HG03342 (cell line): ENCODE measurements at regions not wholly inside any gene's neighbourhood (a gene's known extent, or its start where the extent isn't known, plus 50 kb on each side); places are given as distances from the start of the nearest gene placed in this dataset.
"Not testable (repeated sequence)": the region's sequence is repeated elsewhere in the genome, so short reads cannot be mapped to it uniquely, and the experiment has no call there.

Experiments used
- ATAC-seq: cut with Tn5 transposase; IDR thresholded peaks from one replicate; pipeline ENCODE4 v1.9.1; 2021; ENCODE audit warnings: mild to moderate bottlenecking, moderate library complexity; ENCODE audit not compliant: unreplicated experiment

GRCh38 chr13:76630629-76631230 is 255.5 kb downstream of the KCTD12 start:
- ATAC-seq, result no peak

- no peak for ATAC-seq
These were observed 263.7 kb downstream of the KCTD12 start for GRCh38 chr13:76622315-76623040.

- ATAC-seq, result no peak
These were observed 264.5 kb downstream of the KCTD12 start for GRCh38 chr13:76621705-76622104.

GRCh38 chr13:76620036-76620435 is 266.2 kb downstream of the KCTD12 start:
- ATAC-seq, result no peak

GRCh38 chr13:76619631-76620030 is 266.6 kb downstream of the KCTD12 start:
- no peak for ATAC-seq

- ATAC-seq, result no peak
These were observed 275.3 kb downstream of the KCTD12 start for GRCh38 chr13:76610819-76611415.

GRCh38 chr13:76609643-76610042 is 276.6 kb downstream of the KCTD12 start:
- ATAC-seq, result no peak

GRCh38 chr13:76607866-76608265 is 278.3 kb downstream of the KCTD12 start:
- ATAC-seq, result no peak

GRCh38 chr13:76600081-76600480 is 286.1 kb downstream of the KCTD12 start:
- ATAC-seq, result no peak

GRCh38 chr13:76597868-76598267 is 288.3 kb downstream of the KCTD12 start:
- ATAC-seq, result no peak

GRCh38 chr13:76596216-76596615 is 290.0 kb downstream of the KCTD12 start:
- no peak for ATAC-seq

- ATAC-seq, result no peak
These were observed 291.8 kb downstream of the KCTD12 start for GRCh38 chr13:76594435-76594834.

GRCh38 chr13:76586842-76587241 is 299.4 kb downstream of the KCTD12 start:
- no peak for ATAC-seq

- no peak for ATAC-seq
These were observed 306.5 kb downstream of the KCTD12 start for GRCh38 chr13:76579701-76580100.

- not testable (repeated sequence) for ATAC-seq
These were observed 310.6 kb downstream of the KCTD12 start for GRCh38 chr13:76575634-76576033.

- no peak for ATAC-seq
These were observed 315.7 kb downstream of the KCTD12 start for GRCh38 chr13:76570510-76570971.

- ATAC-seq, result no peak
These were observed 329.6 kb downstream of the KCTD12 start for GRCh38 chr13:76556627-76557026.

- no peak for ATAC-seq
These were observed 333.4 kb downstream of the KCTD12 start for GRCh38 chr13:76552807-76553206.

GRCh38 chr13:76552041-76552772 is 334.0 kb downstream of the KCTD12 start:
- no peak for ATAC-seq

- ATAC-seq, result no peak
These were observed 344.0 kb downstream of the KCTD12 start for GRCh38 chr13:76542176-76542575.

GRCh38 chr13:76538004-76538403 is 348.2 kb downstream of the KCTD12 start:
- ATAC-seq, result no peak
